ENCODE measurements at regions not wholly inside any gene's neighbourhood (a gene's known extent, or its start where the extent isn't known, plus 50 kb on each side); places are given as distances from the start of the nearest gene placed in this dataset.

DNA sequence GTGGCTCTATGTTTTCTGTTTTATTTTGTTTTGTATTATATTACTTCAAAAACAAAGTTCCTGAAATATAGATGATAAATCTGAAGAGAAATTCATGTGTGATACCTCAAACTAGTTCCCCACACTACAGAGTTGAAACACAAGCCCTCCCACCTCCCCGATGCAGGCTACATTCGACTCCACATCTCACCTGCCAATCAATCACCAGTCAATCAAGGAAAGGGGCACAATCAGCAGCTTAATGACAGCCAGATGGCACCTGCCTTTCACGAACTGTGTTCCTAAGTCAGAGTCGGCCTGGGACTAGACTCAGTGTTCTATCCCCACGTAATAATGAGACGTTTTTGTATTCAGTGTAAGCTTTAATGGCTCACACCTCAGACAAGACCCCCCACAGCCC, 313.4 kb downstream of the SPATA17 start:
- TF ChIP-seq, protein P1, sequence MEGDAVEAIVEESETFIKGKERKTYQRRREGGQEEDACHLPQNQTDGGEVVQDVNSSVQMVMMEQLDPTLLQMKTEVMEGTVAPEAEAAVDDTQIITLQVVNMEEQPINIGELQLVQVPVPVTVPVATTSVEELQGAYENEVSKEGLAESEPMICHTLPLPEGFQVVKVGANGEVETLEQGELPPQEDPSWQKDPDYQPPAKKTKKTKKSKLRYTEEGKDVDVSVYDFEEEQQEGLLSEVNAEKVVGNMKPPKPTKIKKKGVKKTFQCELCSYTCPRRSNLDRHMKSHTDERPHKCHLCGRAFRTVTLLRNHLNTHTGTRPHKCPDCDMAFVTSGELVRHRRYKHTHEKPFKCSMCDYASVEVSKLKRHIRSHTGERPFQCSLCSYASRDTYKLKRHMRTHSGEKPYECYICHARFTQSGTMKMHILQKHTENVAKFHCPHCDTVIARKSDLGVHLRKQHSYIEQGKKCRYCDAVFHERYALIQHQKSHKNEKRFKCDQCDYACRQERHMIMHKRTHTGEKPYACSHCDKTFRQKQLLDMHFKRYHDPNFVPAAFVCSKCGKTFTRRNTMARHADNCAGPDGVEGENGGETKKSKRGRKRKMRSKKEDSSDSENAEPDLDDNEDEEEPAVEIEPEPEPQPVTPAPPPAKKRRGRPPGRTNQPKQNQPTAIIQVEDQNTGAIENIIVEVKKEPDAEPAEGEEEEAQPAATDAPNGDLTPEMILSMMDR (IDR thresholded peaks at IDR 0.05; ENCODE audit: insufficient read depth, low read length), result no peak
- TF ChIP-seq, protein P2, sequence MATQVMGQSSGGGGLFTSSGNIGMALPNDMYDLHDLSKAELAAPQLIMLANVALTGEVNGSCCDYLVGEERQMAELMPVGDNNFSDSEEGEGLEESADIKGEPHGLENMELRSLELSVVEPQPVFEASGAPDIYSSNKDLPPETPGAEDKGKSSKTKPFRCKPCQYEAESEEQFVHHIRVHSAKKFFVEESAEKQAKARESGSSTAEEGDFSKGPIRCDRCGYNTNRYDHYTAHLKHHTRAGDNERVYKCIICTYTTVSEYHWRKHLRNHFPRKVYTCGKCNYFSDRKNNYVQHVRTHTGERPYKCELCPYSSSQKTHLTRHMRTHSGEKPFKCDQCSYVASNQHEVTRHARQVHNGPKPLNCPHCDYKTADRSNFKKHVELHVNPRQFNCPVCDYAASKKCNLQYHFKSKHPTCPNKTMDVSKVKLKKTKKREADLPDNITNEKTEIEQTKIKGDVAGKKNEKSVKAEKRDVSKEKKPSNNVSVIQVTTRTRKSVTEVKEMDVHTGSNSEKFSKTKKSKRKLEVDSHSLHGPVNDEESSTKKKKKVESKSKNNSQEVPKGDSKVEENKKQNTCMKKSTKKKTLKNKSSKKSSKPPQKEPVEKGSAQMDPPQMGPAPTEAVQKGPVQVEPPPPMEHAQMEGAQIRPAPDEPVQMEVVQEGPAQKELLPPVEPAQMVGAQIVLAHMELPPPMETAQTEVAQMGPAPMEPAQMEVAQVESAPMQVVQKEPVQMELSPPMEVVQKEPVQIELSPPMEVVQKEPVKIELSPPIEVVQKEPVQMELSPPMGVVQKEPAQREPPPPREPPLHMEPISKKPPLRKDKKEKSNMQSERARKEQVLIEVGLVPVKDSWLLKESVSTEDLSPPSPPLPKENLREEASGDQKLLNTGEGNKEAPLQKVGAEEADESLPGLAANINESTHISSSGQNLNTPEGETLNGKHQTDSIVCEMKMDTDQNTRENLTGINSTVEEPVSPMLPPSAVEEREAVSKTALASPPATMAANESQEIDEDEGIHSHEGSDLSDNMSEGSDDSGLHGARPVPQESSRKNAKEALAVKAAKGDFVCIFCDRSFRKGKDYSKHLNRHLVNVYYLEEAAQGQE (IDR thresholded peaks at IDR 0.05; ENCODE audit: insufficient replicate concordance, low read depth), result no peak
- TF ChIP-seq POLR2AphosphoS5 (IDR thresholded peaks at IDR 0.05; ENCODE audit: low read depth) (no peak), GABPA (IDR thresholded peaks at IDR 0.05; ENCODE audit: low read depth) (no peak), SPI1 (IDR thresholded peaks at IDR 0.05; ENCODE audit: borderline replicate concordance, low read depth) (no peak)
